Suprapubic skin (tissue), 4 donors: ENCODE measurements at regions not wholly inside any gene's neighbourhood (a gene's known extent, or its start where the extent isn't known, plus 50 kb on each side); places are given as distances from the start of the nearest gene placed in this dataset.

ENCODE experiments used
- DNase-seq, 2 donors: peaks; one replicate each; pipeline ENCODE4 v3.0.0-alpha.2; 2019; ENCODE audit warnings: low spot score in 2 of 2
- H3K27ac ChIP-seq: fragments of 200-600 bp; sonication (generic); one replicate; pipeline ENCODE4 v1.5.1; 2019
- H3K27me3 ChIP-seq: fragments of 200-600 bp; sonication (generic); one replicate; pipeline ENCODE4 v1.5.1; 2019
- H3K36me3 ChIP-seq: fragments of 200-600 bp; sonication (generic); one replicate; pipeline ENCODE4 v1.5.1; 2019
- H3K4me1 ChIP-seq: fragments of 200-600 bp; sonication (generic); one replicate; pipeline ENCODE4 v1.5.1; 2019
- H3K4me3 ChIP-seq: fragments of 200-600 bp; sonication (generic); one replicate; pipeline ENCODE4 v1.5.1; 2019; ENCODE audit warnings: mild to moderate bottlenecking
- H3K9me3 ChIP-seq: fragments of 200-600 bp; sonication (generic); one replicate; pipeline ENCODE4 v1.5.1; 2019
- EP300 ChIP-seq: sonication (generic); formaldehyde crosslinking; IDR thresholded peaks from one replicate; pipeline ENCODE4 v1.6.1; 2017; ENCODE audit warnings: antibody characterized with exemption
- POLR2A ChIP-seq, 2 donors: fragments of 450-650 bp; IDR thresholded peaks; one replicate each; pipeline ENCODE4 v1.6.1; 2017; ENCODE audit warnings: antibody characterized with exemption in 2 of 2, mild to moderate bottlenecking in 2 of 2, moderate library complexity in 2 of 2
- POLR2AphosphoS5 ChIP-seq, 3 donors: sonication (generic); formaldehyde crosslinking; IDR thresholded peaks; one replicate each; pipeline ENCODE4 v1.6.1; 2017; ENCODE audit warnings: antibody characterized with exemption in 3 of 3
- WGBS: methylation state at CpG from one replicate; pipeline ENCODE4 v1.1.5; 2018; 5-methylcytosine and 5-hydroxymethylcytosine counted together
- TF ChIP-seq, protein P1 (sequence below), 2 donors: fragments of 200-600 bp in 1 of 2; fragments of 450-650 bp in 1 of 2; sonication (generic) in 1 of 2; IDR thresholded peaks; one replicate each; pipeline ENCODE4 v1.5.1; 2016 to 2019; ENCODE audit warnings: antibody characterized with exemption in 2 of 2, mild to moderate bottlenecking in 1 of 2, moderate library complexity in 1 of 2

DNA sequence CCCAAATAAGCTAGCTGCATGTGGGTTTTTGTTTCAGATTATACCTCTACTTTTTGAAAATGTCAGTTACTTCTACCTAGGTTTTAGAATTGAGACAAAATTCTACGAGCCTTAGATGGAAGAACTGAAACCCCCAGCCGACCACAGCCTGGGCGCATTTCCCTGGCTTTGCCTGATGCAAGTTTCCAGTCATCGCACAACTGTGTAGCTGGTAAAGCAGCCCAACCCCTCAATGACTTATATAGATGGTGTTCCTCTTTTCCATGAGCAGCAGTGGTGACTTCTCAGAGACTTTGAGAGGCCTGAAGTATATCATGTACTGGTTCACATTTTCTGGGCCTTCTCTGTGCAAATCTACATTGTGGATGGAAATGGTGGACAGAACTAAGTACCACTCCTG lies 515.4 kb upstream of the RAB6C start:
- no peak for DNase-seq
- no peaks in the 10 kb centered on the region for H3K27me3 ChIP-seq
- 92% methylated on average over 4 of the region's 4 CpGs for WGBS
- H3K4me3 ChIP-seq, result no peak overlapping the region
- TF ChIP-seq, protein P1, sequence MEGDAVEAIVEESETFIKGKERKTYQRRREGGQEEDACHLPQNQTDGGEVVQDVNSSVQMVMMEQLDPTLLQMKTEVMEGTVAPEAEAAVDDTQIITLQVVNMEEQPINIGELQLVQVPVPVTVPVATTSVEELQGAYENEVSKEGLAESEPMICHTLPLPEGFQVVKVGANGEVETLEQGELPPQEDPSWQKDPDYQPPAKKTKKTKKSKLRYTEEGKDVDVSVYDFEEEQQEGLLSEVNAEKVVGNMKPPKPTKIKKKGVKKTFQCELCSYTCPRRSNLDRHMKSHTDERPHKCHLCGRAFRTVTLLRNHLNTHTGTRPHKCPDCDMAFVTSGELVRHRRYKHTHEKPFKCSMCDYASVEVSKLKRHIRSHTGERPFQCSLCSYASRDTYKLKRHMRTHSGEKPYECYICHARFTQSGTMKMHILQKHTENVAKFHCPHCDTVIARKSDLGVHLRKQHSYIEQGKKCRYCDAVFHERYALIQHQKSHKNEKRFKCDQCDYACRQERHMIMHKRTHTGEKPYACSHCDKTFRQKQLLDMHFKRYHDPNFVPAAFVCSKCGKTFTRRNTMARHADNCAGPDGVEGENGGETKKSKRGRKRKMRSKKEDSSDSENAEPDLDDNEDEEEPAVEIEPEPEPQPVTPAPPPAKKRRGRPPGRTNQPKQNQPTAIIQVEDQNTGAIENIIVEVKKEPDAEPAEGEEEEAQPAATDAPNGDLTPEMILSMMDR (IDR thresholded peaks at IDR 0.05), result no peak
- TF ChIP-seq POLR2A (IDR thresholded peaks at IDR 0.05), result no peak
- no peak for TF ChIP-seq EP300
- no peak for TF ChIP-seq POLR2AphosphoS5 (IDR thresholded peaks at IDR 0.05)
- no peaks in the 10 kb centered on the region for H3K36me3 ChIP-seq
- H3K27ac ChIP-seq, result no peak overlapping the region
- H3K4me1 ChIP-seq, result no peaks in the 10 kb centered on the region
- no peaks in the 10 kb centered on the region for H3K9me3 ChIP-seq

DNA sequence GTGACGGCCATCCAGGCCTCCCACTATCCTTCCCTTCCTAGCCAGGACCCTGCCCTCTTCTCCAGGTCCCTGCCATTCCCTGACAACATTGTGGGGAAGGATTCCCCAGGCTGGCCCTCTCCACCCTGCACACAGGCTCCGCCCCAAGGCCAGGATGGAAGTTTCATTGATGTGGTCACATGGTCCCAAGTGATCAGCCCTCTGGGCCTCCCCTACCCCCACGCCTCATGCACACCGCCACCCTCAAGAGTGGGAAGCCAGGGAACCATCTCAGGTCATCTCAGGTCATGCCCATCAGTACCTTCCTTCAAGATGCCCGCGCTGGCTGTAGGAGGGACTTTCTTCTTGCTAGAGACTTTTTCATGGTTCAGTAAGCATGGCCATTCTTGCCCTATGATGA lies 514.8 kb upstream of the RAB6C start:
- H3K4me1 ChIP-seq, result no peaks in the 10 kb centered on the region
- 93% methylated on average over 6 of the region's 6 CpGs for WGBS
- H3K27ac ChIP-seq, result no peak overlapping the region
- H3K9me3 ChIP-seq, result no peaks in the 10 kb centered on the region
- no peak for TF ChIP-seq EP300
- H3K4me3 ChIP-seq, result no peak overlapping the region
- no peaks in the 10 kb centered on the region for H3K36me3 ChIP-seq
- no peak for DNase-seq
- no peaks in the 10 kb centered on the region for H3K27me3 ChIP-seq

DNA sequence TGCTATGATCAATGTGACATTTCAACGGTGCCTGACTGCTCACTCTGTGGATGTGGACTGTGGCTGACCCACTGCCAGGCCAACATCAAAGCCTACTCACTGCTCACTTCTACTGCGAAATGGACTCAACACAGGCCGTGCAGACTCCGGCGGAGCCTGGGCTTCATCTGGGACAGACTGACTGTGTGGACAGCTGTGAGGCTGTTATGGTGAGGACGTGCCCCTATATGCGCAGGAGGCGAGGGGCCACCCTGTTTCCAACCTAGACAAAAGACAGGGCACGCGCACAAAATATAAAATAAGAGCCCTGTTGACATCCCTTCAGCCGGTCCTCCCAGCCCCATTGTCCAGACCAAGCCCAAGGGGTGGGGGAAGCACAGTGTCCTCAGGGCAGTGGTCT lies 514.4 kb upstream of the RAB6C start:
- 94% methylated on average over 10 of the region's 11 CpGs for WGBS
- Histone ChIP-seq H3K9me3 (no peaks in the 10 kb centered on the region), H3K36me3 (no peaks in the 10 kb centered on the region), H3K27ac (no peak overlapping the region), H3K27me3 (no peaks in the 10 kb centered on the region), H3K4me1 (no peaks in the 10 kb centered on the region), H3K4me3 (no peak overlapping the region)
- TF ChIP-seq EP300 (no peak), POLR2AphosphoS5 (IDR thresholded peaks at IDR 0.05) (no peak), POLR2A (IDR thresholded peaks at IDR 0.05) (no peak)
- TF ChIP-seq, protein P1 (IDR thresholded peaks at IDR 0.05), result no peak
- no peak for DNase-seq

DNA sequence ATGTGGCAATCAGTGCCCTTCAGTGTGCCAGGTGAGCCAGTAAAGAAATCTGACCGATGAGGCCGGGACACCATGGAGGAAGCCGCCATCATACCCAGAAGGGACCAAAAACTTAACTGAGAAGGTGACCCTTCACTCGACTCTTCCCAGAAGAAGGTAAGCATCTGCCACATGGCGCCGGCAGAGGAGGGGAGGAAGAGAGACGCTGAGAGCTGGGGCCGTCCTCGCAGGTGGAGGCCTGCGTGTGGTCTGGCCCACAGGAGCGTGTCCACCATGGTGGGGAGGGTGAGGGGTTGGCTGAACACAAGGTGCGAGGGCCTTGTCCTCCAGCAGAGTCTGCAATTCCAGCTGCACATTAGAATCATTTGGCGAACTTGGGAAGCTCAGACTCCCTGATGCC lies 513.1 kb upstream of the RAB6C start:
- H3K4me1 ChIP-seq, result no peaks in the 10 kb centered on the region
- H3K27me3 ChIP-seq, result no peaks in the 10 kb centered on the region
- H3K4me3 ChIP-seq, result no peak overlapping the region
- WGBS, result 95% methylated on average over 13 of the region's 13 CpGs
- TF ChIP-seq EP300 (no peak), POLR2A (IDR thresholded peaks at IDR 0.05) (no peak), POLR2AphosphoS5 (IDR thresholded peaks at IDR 0.05) (no peak)
- TF ChIP-seq, protein P1 (IDR thresholded peaks at IDR 0.05), result no peak
- H3K36me3 ChIP-seq, result no peaks in the 10 kb centered on the region
- H3K27ac ChIP-seq, result no peak overlapping the region
- no peaks in the 10 kb centered on the region for H3K9me3 ChIP-seq
- DNase-seq, result no peak

DNA sequence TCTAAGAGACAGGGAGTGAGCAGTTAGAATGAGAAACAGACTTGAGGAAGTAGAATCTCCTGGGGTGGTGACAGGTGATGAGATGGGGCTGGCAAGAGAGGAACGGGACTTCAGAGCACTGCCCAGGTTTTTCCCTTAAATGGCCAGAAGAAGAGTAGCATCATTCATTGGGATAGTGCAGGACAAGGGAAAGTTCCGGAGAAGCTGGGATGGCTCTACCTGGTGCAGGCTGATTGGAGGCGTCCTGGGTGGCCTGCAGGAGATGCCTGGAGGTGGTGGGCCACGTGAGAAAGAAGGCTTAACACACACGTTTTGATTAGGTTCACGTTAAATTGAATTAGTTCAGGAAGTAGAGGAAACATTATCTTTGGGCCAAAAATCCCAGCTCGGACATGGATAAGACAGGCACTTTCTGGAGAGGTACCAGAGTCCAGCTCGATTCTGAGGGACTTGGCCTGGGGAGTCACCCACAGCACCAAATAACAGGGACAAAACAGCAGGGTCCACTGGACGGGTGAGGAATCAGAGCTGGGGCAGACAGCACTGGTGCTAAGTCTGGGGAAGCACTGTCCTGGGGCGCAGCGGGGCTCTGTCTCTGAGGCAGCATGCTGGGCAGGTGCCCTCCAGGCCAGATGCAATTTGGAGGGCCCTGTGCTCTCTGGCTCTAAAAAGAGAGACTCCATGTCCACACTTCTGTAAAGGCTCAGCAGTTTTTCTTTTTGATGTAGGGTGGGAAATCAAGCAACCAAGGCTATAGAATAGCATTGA lies 512.3 kb upstream of the RAB6C start:
- TF ChIP-seq, protein P1 (IDR thresholded peaks at IDR 0.05), result no peak
- TF ChIP-seq EP300 (no peak), POLR2A (IDR thresholded peaks at IDR 0.05) (no peak), POLR2AphosphoS5 (IDR thresholded peaks at IDR 0.05) (no peak)
- H3K27me3 ChIP-seq, result no peaks in the 10 kb centered on the region
- whole genome bisulfite sequencing, result 83% methylated on average over 11 of the region's 11 CpGs

DNA sequence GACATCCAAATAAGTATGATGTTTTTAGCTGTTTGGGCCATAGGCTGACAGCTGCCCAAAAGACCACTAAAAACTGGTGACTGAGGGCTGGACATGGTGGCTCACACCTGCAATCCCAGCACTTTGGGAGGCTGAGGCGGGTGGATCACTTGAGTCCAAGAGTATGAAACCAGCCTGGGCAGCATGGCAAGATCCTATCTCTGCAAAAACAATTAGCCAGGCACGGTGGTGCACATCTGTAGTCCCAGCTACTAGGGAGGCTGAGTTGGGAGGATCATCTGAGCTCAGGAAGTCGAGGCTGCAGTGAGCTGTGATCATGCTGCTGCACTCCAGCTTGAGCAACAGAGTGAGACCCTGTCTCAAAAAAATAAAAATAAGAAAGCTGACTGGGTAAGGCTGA lies 511.5 kb upstream of the RAB6C start:
- H3K27me3 ChIP-seq, result no peaks in the 10 kb centered on the region
- no peaks in the 10 kb centered on the region for H3K9me3 ChIP-seq
- H3K36me3 ChIP-seq, result no peaks in the 10 kb centered on the region
- H3K4me1 ChIP-seq, result no peaks in the 10 kb centered on the region
- H3K27ac ChIP-seq, result no peak overlapping the region
- no peak overlapping the region for H3K4me3 ChIP-seq
- TF ChIP-seq POLR2AphosphoS5 (IDR thresholded peaks at IDR 0.05), result no peak
- TF ChIP-seq, protein P1 (IDR thresholded peaks at IDR 0.05), result no peak
- no peak for TF ChIP-seq POLR2A (IDR thresholded peaks at IDR 0.05)
- TF ChIP-seq EP300, result no peak
- no peak for DNase-seq
- 81% methylated on average over 3 of the region's 3 CpGs for WGBS

More for the DNA sequence above, 512.3 kb upstream of the RAB6C start:
- Histone ChIP-seq H3K9me3 (no peaks in the 10 kb centered on the region), H3K4me1 (no peaks in the 10 kb centered on the region), H3K27ac (no peak overlapping the region), H3K4me3 (no peak overlapping the region), H3K36me3 (no peaks in the 10 kb centered on the region)
- no peak for DNase-seq
